GM18858 (cell line): ENCODE measurements at regions not wholly inside any gene's neighbourhood (a gene's known extent, or its start where the extent isn't known, plus 50 kb on each side); places are given as distances from the start of the nearest gene placed in this dataset.

Experiments used
- ATAC-seq: cut with Tn5 transposase; IDR thresholded peaks from one replicate; pipeline ENCODE4 v1.9.1; 2021; ENCODE audit not compliant: unreplicated experiment

GRCh38 chr5:33277061-33277650 lies 163.6 kb upstream of the TARS1 start:
- ATAC-seq, result no peak

GRCh38 chr5:33281431-33281843 lies 159.3 kb upstream of the TARS1 start:
- no peak for ATAC-seq

DNA sequence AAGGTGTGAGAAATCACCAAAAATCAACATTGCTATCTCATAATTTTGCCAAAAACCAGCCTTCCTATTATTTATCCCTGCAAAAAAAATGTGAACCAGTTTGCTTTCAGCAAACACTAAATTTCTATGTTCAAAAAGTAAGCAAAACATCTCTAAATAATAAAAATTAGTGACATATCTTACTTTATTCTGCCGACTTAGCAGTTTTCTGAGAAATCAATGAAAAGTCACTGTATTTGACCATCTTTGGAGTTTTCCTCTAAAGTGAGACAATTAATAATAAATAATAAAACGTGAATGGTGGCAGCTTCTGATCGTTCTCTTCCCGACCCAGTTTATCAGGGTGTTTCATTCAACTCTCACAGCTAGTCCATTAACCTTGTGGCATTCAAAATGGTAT lies 158.6 kb upstream of the TARS1 start:
- no peak for ATAC-seq

- ATAC-seq, result no peak
These were observed 158.1 kb upstream of the TARS1 start for GRCh38 chr5:33282696-33283095.

DNA sequence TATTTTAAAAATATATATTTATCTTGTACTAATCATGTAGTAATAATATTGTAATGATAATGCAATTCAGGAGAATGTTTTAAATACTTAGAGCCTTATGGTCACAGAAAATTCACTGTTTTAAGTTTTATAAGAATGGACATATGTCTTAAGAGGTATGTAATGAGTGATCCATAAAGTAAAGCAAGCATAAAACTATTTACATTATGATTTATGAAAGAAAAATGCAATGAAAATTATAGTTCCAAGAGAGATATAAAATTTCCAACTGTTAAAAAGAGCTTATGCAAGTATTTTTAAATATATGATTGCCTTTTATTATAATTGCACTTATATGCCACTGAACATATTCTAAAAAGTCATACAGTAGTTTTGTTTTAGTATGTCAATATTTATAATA lies 157.5 kb upstream of the TARS1 start:
- ATAC-seq, result no peak

GRCh38 chr5:33284681-33285080 lies 156.1 kb upstream of the TARS1 start:
- ATAC-seq, result no peak

DNA sequence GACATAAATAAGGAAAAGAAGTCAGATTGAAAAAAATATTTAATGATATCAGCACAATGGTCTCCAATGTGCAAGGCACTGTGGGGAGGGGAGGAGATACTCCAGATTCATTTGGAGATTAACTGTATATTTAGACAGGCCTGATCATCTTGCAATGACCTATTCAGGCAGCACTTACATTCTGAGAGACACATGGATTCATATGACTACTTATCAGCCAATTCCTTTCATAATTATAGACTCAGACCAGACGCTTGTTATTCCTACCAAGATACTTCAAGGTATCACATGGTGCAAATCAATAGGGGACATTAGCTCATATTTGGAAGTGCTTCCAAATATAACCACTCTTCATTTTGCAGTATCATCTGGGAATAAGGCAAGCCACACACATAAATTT lies 153.5 kb upstream of the TARS1 start:
- ATAC-seq, result no peak

GRCh38 chr5:33291216-33292000 lies 149.4 kb upstream of the TARS1 start:
- no peak for ATAC-seq

DNA sequence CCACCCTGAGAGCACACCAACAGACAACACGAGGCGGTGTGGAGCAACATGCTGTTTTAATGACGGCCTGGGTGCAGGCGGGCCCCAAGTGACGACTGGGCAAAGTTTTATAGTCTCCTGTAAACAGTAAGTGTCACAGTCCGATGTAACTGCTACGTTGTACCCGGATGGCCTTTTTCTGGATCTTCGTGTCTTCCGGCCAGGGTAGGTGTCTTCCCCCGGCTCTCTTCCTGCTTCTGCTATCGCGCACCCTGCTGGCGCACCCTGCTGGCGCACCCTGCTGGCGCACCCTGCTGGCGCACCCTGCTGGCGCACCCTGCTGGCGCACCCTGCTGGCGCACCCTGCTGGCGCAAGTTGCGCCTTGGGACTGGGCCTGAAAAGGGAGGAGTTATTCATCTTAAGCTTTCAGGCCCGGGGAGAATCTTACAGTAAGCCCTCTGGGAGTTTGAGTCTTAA lies 143.0 kb upstream of the TARS1 start:
- ATAC-seq, result no peak

GRCh38 chr5:33299621-33300208 lies 141.1 kb upstream of the TARS1 start:
- ATAC-seq, result peak; percentile 24

- ATAC-seq, result peak; percentile 76
These were observed 140.5 kb upstream of the TARS1 start for GRCh38 chr5:33300209-33300742.

GRCh38 chr5:33303579-33304095 lies 137.1 kb upstream of the TARS1 start:
- no peak for ATAC-seq

DNA sequence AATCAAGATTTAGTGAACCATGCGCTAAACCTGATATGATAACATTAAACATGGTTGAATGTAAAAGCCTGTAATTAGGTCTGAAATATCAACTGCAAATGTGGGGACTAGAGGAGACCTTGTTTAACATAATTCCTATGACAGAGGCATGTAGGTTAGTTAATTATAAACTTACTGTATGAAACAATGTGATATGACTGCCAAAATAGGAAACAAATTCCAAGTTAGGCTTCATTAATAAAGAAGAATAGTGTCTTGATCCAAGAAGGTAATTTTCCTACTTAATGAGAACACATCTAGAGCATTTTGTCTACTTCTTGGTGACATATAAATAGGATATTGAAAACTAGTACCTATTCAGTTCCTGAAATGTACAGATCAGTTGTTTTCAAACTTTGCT lies 136.2 kb upstream of the TARS1 start:
- ATAC-seq, result no peak

GRCh38 chr5:33305572-33305971 lies 135.2 kb upstream of the TARS1 start:
- ATAC-seq, result no peak

DNA sequence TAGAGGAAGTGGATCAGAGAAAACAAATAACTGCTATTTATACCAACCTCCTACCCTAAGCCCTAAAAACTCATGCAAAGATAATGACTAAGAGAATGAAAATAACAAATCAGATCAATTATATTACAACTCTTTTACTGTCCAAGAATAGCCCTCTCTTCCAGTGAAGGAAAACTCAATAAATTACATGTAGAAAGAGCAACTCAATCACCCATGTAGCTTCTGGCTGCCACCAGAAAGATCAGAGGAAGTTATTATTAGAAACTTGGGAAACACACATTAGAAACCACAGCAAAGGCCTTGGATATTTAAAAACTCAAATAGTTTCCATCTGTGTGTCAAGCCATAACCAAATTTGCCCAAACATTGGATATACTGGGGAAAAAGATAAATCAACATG lies 134.0 kb upstream of the TARS1 start:
- ATAC-seq, result no peak

DNA sequence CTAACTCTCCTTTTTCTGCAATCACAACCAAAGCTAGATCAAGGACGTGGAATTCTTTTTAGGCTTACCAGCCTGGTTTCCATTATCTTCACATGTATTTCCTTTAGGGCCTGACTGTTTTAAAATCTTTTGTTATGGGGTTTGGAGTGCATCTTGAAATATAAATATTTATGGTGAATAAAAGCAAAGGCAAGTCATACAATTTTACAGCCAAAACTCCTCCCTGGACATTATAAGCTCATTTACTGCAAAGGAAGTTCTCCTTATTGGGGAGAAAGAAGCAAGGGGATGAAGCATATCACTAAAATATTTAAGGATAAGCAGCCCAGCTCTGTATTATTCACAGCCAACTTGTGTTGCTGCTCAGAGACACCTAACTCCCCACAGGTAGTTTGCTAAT lies 132.2 kb upstream of the TARS1 start:
- no peak for ATAC-seq

GRCh38 chr5:33309068-33309467 lies 131.7 kb upstream of the TARS1 start:
- ATAC-seq, result no peak

DNA sequence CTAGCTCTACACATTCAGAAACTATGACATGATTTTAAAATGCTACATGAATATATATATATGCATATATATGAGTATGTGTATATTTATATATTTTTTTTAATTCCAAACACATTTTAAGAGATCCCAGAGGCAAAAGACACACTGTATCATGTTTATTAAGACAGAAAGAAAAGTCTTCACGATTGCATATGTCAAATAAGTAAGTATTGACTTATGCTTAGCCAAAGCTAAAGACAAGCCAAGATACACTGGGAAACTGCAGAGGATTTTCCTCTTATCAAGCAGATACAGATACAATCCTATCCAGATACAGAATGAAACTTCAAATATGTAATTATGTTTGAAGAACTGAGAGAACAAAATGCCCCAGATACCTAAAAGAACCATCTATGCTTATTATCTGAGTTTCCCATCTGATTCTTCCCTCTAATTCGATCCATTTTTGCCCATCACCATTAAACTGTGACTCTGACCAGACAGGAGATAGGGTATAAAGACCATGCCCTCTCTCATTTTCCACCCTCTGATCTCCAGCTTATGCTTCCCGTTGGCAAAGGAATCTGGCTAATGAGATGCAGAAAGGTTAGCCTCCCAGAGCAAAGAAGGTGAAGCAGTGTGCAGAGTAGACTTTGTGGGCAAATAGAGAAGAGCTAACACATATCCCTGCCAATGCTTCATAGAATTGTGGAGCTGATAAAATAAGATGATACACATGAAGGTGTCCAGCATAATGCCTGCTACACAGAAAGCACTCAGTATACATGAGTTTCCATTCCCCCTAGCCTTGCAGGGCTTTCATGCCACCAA lies 131.0 kb upstream of the TARS1 start:
- no peak for ATAC-seq

GRCh38 chr5:33310451-33310850 lies 130.3 kb upstream of the TARS1 start:
- no peak for ATAC-seq

DNA sequence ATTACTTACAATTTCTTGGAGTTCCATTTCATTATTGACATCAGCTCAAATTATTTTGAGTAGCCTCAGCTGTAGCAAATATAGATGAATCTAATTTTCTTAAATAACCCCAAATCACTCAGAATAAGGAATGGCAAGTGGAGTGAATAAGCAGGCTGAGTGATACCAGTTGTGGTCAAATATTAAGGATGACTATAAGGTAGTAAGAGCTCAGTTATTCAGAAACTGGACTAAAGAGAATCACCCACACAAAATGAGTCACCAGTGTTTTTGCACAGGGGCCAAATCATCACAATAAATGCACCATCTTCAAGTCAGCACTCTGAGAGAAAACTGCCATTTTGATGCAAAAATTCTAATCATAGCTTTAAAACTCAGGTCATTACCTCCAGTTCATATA lies 128.9 kb upstream of the TARS1 start:
- no peak for ATAC-seq
